Inflammatory macrophage treated with lipopolysaccharide for 1 hour (primary cell): ENCODE measurements at regions not wholly inside any gene's neighbourhood (a gene's known extent, or its start where the extent isn't known, plus 50 kb on each side); places are given as distances from the start of the nearest gene placed in this dataset.

Experiments
- DNase-seq, 2 donors: peaks; one replicate each; pipeline ENCODE4 v3.0.0-alpha.2; 2020 to 2022

DNA sequence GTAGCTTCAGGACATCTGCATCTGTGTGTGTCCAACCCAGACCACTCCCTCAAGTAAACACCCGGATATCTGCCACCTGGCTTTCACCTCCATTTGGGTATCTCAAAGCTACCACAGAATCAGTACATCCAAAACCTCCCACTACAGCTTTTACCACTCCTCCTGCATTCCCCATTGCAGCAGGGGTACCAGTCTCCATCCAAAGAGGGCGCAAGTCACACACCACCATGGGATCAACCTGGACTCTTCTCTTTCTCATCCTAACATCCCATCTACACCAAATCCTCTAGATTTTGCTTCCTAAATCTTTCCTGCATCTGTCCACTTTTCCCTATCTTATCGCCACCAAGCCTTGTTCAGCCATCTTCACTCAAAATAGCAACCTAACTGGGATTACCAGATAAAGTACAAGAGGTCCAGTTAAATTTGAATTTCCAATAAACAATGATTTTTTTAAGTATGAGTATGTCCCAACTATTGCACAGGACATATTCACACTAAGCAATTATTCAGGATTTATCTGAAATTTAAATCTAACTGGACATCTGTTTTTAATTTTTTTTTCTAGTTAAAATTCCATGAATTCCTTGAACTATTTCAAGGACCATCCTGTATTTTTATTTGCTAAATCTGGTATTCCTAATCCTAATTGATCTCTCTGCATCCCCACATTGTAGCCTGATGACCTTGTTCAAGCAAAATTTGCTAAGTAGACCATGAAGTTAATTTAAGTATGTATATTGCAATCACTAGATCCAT lies 164.3 kb upstream of the MLN start:
- no peak for DNase-seq

DNA sequence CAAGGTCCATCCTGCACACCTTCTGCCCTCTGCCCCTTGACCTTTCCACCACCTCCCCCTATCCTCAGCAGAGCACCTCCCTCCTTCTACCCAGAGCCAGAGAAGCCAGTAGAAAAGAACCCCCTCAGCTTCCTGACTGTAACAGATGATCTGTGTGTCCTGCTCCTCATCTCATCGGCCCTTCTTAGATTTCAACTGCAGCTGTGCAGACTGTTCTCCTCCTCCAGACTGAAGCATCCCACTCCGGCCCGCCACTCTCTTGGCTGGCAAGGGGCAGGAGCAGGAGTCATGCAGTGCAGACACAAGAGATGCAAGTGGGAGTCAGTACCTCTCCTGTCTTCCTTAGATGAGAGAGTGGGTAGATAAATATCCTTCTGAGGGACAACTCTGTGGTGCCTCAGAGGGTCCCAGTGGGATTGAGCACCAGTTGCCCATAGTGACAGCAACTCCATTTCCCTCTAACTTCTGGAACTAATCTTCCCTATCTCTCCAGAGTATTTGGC lies 163.5 kb upstream of the MLN start:
- DNase-seq: no peak

DNA sequence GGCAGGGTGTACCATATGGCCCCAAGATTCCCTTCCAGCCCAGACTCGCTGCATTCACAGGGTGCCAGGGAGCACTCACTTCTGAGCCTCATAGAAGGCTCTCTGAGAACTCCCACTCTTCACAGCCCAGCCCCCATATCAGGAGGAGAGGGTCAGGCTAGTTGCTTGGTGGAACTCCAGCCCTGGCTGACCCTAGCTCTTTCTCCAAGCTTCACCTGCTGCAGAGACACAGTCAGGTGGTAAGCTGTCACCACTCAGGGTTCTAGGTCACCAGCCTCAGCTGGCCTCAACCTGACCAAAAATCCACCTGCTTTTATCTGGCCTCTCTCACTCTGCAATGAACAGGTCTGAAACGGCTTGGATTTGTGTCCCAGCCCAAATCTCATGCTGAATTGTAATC lies 162.7 kb upstream of the MLN start:
- no peak for DNase-seq

DNA sequence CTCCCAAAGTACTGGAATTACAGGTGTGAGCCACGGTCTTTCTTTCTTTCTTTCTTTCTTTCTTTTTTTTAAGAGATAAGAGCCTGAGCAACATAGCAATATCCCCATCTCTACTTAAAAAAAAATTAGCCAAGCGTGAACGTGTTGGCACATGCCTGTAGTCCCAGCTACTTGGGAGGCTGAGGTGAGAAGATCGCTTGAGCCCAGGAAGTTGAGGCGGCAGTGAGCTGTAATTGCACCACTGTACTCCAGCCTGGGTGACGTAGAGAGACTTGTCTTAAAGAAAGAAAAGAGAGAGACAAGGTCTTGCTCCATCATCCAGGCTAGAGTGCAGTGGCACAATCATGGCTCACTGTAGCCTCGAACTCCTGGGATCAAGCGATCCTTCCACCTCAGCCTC lies 162.0 kb upstream of the MLN start:
- DNase-seq: no peak

DNA sequence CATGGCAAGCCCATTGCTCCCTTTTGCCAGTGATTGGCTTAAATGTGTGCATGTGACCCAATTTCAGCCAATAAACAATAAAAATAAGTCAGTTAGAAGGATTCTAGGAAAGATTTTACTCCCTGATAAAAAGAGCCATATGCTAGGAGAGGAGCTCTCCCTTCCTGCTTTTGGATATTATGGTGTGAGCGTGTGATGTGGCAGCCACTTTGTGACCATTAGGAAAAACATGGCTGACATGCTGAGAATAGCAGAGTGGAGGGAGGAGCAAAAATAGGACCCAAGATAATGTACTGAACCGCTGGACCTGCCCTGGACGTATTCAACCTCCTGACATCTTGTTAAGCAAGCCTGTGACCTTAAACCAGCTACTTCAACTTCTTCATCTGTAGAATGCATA lies 160.6 kb upstream of the MLN start:
- DNase-seq: no peak

DNA sequence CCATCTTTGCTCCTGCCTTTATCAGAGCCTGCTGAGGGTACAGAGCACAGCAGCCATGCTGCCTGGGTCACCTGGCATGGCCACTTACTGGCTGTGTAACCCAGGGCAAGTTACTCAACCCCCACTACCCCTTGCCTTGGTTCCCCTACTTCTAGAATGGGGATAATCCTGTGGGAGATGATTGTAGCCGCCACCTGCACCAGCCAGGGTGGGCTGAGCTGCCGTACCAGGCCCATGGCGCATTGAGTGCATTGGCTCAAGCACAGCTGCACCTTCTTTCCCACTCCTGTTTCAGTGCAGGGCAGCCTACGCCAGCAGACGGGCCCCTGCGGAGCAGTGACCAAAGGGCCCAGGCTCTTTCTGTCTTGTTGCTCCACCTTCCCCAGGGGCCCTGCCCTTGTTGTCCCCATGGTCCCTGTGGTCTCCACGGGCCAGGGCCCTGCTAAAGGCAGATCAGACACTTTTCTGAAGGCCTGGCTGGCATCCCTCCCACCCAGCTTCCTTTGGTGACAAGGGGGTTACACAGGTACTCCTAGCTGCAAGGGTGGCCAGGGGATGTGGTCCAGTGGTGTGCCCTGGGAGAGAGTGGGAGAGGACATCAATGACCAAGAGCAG lies 159.4 kb upstream of the MLN start:
- DNase-seq: no peak

DNA sequence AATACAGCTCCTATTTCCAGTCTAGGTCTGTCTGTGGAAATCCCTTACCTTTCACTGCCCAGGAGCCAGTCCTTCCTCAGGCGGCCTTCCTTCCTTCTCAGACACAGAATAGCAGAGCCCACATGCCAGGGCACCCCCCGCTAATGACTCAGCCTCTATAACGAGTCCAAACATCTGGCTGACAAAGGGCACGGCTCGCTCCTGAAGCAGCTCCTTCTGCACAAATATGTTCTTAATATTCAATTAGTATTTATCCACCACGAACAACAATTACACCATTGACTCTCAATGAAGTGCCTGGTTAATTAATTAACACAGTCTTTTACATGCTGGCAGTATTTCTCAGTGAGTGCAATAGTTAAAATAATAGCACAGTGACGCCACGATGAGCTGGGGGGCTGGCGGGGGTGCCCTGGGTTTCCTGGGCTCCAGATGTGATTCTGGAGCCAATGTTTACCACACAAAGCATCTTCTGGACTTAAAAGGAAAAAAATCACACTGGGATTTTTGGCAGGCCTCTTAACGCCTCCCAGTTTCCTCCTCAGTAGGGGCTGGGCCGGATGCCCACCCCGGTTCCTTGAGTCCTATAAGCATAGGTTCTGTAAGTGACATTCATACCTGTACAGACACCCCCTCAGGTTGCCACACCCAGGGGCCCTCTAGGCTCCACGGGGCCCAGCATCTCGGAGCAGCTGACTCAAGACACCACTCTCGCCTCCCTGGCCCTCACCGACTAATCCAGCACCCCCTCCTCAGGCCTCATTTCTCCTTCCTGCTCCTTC lies 158.6 kb upstream of the MLN start:
- no peak for DNase-seq

DNA sequence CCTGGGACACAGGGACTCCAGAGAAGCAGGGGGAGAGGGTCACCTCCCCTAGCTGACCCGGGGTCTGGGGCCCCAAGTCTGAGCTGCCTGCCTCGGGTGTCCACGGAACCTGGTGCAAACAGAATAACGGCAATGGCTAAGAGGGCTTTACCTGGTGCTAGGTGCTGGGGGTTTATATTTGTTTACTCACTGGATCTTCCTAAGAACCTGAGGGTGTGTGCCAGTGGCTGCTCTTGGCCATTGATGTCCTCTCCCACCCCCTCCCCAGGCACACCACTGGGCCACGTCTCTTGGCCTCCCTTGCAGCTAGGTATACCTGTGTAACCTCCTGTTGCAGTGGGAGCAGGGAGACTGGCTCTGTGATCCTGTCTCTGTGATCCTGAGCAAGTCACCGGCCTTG lies 157.9 kb upstream of the MLN start:
- DNase-seq: no peak

DNA sequence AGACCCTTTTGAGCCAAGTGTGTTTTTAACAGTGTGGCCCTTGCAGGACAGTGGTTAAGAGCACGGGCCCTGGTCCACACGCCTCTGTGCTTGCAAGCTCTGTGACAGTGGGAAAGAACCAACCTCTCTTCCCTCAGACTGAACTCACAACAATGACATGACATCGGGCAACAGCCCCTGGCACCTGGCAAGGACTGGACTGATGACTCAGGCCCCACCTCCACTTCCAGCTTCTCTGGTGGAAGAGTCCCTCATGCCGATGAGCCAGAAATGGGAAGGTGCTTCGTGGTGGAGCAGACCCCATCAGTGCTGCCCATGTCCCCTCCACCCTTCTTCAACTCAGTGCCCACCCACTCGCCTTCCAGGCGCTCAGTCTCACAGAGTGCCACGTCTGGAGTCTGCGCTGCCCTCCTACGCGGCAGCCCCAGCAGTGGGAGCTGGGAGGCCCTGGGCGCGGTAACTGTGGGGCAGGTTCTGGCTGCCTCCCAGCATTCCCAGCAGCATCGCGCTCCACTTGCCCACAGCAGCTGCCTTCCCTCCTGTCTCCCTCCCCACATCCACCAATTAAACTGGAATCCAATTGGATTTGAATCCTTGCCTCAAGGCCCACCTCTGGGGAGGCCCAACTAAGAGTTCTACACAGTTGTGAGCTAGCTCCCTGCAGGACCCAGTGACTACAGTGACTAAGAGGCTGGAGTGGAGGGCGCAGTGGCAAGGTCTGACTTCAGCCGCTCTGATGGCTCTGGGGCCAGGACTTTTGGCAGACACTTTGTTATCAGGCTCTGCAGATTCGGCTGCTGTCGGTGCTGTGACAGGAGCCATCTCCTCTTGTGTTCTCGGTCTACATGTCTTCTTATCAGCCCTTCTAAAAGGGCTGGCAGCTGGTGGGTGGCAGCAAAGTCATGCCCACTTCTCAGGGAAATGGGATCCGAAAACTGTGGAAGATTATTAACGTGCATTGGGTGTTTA lies 156.8 kb upstream of the MLN start:
- no peak for DNase-seq

DNA sequence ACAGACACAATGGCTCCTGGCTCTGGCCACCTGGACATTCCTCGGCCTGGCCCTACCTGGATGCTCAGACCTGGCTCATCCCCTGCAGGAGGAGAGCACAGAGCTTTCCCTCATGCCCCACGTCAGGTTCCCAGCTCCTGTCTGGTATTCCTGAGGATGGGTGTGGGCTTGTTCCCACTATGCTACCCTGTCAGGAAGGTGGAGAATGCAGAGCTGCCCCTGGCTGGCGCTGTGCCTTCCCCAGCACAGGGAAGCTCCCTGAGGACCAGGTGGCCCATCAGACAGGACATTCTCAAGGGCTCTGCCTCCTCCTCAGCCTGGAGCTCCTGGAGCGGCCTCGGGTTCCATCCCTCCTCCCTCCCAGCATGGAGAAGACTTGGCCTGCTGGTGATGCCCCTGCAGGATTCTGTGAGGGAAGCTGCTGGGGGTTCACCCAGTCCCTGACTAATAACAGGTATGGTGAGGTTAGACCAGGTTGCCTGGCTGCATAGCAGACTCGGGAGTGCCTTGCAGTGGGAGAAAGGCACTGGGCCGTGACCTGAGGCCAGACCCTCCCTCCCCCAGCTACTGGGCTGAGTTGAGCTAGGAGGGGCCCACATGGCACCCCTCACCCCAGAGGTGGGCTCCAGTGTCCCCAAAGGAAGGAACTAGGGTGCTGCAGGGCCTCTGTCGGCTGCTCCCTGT lies 156.0 kb upstream of the MLN start:
- no peak for DNase-seq

DNA sequence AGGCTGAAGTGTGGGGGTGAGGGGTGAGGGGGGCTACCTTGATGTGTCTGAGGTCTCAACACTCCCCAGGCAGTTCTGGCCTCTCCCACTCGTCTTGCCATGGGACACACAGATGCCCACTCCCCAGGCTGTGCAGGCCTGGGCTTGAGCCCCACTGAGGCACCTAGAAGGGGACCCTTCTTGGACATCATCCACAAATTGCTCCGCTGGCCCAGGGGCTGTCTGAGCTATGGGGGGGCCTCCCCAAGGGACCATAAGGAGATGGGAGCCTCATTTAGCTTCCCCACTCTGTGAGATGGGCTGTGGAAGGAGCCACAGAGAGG lies 155.5 kb upstream of the MLN start:
- no peak for DNase-seq

DNA sequence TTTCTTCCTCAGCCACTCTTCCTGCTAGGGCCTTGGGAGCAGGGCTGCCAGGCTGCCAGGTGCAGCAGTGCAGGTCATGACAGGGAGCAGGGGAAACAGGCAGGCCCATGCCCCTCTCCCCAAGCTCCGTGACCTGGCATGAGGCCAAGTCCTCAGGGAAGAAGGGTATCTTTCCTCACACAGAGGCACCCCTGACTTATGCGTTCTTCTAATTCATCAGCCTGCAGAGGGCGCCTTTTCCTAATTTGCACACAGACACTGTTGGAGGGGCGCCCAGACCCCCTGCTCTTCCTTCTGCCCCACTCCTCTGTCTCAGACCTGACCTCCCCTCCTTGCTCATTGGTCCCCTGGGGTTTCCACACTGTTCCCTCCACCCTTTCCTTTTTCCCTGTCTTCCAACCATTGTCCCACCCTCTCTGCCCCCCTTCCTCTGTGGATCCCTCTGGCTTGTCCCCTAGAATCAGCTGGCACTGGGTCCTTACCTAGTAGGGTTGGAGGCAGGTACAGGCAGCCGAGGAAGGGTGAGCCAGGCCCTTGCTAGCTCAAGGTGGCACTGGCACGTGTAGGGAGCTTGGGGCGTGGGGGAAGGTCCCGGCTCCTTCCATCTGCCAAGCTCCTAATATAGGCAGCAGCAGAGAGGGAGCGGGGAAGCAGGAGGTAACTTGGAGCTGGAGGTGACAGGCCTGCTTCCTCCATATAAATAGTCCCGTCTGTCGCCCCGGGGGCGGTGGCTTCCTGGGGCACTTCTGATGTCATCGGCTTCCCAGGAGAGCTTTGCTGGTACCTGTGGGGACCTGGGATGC lies 154.9 kb upstream of the MLN start:
- no peak for DNase-seq

DNA sequence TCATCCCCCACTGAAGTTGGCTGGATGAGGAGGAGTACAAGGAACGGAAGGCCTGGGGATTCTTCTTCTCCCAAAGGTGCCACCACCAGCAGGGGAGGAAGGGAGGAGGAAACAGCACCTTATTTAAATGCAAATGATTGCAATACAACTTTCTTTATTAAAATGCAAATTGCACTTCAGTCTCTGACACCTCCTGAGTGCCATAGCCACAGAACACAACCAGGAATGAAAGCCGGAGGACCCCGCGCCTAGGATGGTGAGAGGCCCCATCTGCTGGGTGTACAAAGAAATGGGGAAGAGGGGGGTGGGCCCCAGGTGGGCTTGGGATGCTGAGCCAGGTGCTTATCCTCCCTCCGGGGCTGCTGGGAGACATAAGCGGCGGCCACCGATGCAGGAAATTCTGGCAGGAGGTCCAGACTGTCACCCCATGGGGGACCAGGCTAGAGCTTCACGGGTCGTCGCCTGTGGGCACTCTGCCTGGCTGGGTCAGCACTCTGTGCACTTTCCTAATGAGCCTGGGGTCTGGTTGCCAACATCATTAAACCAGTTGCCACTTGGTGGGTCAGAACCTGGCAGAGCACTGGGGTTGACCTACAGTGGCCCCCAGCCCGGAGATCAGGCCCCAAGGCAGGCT lies 154.2 kb upstream of the MLN start:
- DNase-seq: no peak

DNA sequence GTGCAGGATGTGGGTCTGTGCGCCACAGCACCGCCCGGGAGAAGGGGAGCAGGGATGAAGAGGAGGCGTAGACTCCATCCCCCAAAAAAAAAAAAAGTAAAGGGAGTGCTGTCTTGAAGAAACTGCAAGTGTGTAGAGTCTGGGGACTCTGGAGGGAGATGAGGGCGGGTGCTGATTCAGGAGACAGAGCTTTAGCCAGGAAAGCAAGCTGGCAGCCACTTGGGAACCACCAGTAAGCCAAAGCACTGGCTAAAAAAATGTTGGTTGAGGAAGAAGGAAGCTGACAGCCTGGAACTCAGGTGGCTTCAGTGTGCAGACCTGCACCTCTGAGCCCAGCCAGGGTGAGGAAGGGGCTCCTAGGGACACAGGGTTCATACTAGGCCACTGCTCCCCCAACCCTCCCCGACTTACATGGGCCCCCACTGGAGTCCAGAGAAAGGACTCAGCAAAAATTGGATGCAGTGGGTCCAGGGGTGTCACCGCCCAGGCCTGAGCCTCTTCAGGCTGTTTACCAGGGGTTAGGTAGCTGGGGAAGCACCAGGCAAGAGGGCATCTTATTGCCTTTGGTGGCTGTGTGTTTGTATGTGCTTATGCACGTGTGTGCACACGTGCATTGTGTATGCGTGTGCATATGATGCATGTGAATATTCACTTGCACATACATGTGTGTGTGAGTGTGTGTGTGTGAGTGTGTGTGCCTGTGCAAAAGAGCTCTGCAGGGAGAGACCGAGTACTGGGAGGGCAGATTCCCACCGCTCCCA lies 153.5 kb upstream of the MLN start:
- no peak for DNase-seq

DNA sequence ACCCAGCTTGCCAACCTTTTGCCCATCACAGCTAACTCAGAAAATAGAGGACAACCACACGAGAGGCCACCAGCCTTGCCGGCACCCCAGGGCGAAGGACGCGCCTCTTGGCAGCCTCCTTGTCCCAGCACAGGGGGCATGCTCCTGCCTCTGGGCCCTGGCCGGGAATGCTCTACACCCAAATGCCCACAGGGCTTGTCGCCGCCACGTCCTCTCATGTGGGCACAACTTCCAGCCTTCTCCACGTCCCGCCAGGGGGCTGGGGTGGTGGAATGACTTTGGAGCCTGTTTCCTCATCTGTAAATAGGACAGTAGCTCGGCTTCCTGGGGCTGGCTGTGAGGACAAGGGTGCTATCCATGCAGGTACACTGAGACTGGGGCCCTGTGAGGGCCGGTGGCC lies 152.4 kb upstream of the MLN start:
- no peak for DNase-seq

DNA sequence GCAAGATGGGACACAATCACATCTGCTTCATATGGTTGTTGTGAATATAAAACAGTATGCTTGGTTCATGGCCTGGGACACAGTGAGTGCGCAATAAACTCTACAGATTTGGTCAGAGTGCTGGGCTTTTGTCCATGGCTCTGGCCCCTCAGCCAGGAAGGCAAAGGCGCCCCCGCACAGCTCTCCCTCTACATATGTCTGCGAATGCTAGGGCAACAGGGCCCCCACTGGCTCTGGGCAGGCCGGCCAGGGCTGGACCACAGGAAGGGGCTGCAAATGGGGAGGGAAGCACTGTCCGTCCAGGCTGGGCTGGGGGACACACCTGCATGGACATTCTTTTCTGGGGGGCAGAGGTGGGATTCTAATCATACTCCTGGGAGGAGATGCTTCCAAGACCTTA lies 151.8 kb upstream of the MLN start:
- DNase-seq: no peak

DNA sequence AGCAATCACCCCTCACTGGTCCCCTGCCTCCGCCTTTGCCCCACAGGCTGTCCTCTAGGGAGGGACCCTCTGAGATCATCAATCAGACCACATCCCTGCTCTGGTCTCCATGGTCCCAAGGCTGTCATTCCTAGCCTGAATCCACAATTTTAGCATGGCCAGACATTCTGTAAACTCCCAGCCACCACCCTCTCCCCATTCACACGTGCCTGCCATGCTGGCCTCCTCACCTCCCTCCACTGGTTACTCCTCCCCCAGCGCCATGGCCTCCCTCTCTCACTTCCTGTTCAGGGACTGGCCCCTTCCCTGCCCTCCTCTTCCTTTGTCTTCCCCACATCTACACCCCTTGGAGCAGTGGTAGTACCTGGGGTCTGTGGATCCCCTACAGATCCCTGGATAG lies 150.7 kb upstream of the MLN start:
- no peak for DNase-seq

DNA sequence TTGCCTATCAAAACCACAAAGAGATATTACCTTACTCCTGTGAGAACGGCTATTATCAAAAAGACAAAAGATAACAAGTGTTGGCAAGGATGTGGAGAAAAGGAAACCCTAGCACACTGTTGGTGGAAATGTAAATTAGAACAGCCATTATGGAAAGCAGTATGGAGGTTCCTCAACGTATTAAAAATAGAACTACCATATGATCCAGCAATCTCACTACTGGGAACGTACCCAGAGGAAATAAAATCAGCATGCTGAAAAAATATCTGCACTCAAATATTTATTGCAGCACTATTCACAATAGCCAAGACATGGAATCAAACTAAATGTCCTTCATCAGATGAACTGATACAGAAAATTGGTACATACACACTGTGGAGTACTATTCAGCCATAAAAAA lies 149.4 kb upstream of the MLN start:
- DNase-seq: no peak

DNA sequence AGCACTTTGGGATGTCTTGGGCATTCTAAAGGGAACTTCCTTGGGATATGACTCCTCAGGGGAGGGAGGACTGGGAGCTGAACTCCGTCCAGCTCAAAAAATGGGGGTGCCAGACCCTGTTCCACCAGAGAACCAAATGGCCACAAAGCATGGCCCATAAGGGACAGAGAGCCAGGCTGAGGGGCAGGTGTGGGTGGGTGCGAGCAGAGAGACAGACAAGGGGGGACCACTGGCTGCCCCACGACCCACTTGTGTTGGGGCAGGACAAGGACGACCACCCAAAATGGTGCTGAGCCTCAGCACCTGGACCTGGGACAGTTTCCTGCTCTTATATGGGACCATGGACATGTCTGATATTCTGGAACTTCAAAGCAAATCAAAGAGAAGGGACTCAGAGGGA lies 148.2 kb upstream of the MLN start:
- no peak for DNase-seq
